ENCODE measurements at regions not wholly inside any gene's neighbourhood (a gene's known extent, or its start where the extent isn't known, plus 50 kb on each side); places are given as distances from the start of the nearest gene placed in this dataset.

GRCh38 chr4:115376866-115377265 is 263.4 kb upstream of the NDST4 start:
- no peak overlapping the region for H3K4me3 ChIP-seq (ENCODE audit: low read depth, low read length)
- TF ChIP-seq, protein P1, sequence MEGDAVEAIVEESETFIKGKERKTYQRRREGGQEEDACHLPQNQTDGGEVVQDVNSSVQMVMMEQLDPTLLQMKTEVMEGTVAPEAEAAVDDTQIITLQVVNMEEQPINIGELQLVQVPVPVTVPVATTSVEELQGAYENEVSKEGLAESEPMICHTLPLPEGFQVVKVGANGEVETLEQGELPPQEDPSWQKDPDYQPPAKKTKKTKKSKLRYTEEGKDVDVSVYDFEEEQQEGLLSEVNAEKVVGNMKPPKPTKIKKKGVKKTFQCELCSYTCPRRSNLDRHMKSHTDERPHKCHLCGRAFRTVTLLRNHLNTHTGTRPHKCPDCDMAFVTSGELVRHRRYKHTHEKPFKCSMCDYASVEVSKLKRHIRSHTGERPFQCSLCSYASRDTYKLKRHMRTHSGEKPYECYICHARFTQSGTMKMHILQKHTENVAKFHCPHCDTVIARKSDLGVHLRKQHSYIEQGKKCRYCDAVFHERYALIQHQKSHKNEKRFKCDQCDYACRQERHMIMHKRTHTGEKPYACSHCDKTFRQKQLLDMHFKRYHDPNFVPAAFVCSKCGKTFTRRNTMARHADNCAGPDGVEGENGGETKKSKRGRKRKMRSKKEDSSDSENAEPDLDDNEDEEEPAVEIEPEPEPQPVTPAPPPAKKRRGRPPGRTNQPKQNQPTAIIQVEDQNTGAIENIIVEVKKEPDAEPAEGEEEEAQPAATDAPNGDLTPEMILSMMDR (conservative IDR thresholded peaks at IDR 0.05; ENCODE audit: low read depth, low read length), result no peak
- DNase-seq (ENCODE audit: low read depth), result no peak

- TF ChIP-seq, protein P1 (conservative IDR thresholded peaks at IDR 0.05; ENCODE audit: low read depth, low read length), result no peak
- no peak overlapping the region for H3K4me3 ChIP-seq (ENCODE audit: low read depth, low read length)
- no peak for DNase-seq (ENCODE audit: low read depth)
These were observed 261.2 kb upstream of the NDST4 start for GRCh38 chr4:115374621-115375020.

GRCh38 chr4:115370490-115370889 is 257.1 kb upstream of the NDST4 start:
- H3K4me3 ChIP-seq (ENCODE audit: low read depth, low read length), result no peak overlapping the region
- TF ChIP-seq, protein P1 (conservative IDR thresholded peaks at IDR 0.05; ENCODE audit: low read depth, low read length), result no peak
- no peak for DNase-seq (ENCODE audit: low read depth)

DNA sequence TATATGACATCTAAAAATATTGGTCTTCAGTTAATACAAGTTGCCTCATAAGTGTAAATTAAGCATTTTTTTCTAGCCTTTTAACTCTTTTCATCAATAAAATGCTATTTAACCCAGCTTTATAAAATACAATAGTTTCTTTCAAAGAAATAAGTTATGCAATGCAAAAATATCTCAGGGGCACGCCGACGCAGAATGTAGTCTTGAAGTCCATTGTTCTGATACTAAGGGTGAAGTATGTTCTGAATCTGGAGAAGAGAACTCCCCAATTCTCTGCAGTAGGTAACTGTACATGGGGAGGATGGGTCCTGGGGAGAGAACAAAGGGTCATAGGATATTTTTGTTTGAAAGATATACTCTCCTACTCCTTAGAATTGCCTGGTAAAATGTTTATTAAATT is 256.6 kb upstream of the NDST4 start:
- TF ChIP-seq, protein P1 (conservative IDR thresholded peaks at IDR 0.05; ENCODE audit: low read depth, low read length), result no peak
- H3K4me3 ChIP-seq (ENCODE audit: low read depth, low read length), result no peak overlapping the region
- DNase-seq (ENCODE audit: low read depth), result no peak

DNA sequence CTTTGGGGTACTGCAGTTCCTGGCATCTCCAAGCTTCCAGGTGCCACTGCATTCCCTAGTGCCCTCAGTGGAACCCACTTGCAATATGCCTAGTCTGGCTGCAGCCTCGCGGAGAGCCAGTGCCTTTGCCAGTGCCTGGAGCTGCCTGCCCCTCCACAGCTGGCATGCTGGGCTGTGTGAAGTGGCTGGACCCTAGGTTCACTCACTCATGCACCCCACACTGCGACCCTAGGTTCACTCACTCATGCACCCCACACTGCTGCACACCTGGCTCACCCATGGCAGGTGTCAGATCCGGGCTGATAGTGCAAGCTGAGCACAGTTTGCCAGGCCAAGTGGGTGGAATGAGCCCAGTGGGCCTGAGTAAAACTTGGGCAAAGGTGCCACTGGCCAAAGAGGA is 253.0 kb upstream of the NDST4 start:
- no peak for DNase-seq (ENCODE audit: low read depth)
- TF ChIP-seq, protein P1 (conservative IDR thresholded peaks at IDR 0.05; ENCODE audit: low read depth, low read length), result no peak
- H3K4me3 ChIP-seq (ENCODE audit: low read depth, low read length), result no peak overlapping the region

DNA sequence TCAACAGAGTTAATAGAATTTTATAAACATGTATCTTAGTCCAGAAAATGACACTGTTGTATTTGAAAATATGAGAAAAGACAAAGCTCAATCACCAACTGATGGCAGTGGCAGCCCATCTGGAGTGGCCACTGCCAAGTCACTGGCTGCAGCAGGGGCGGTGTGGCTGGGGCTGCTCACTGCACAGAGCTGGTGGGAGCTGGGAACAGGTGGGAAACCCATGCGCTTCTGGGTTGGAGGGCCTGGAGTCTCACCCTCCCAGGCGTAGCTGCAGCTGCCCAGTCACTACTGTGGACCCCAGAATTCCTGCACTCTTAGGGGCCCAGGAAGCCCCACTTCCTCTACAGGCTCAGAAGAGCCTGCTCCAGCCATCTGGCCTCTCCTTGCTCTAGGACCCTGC is 251.8 kb upstream of the NDST4 start:
- TF ChIP-seq, protein P1 (conservative IDR thresholded peaks at IDR 0.05; ENCODE audit: low read depth, low read length), result no peak
- H3K4me3 ChIP-seq (ENCODE audit: low read depth, low read length), result no peak overlapping the region
- DNase-seq (ENCODE audit: low read depth), result no peak

GRCh38 chr4:115361781-115362180 is 248.4 kb upstream of the NDST4 start:
- no peak overlapping the region for H3K4me3 ChIP-seq (ENCODE audit: low read depth, low read length)
- TF ChIP-seq, protein P1 (conservative IDR thresholded peaks at IDR 0.05; ENCODE audit: low read depth, low read length), result no peak
- peak; percentile 16 for DNase-seq (ENCODE audit: low read depth)
